ENCODE measurements at regions not wholly inside any gene's neighbourhood (a gene's known extent, or its start where the extent isn't known, plus 50 kb on each side); places are given as distances from the start of the nearest gene placed in this dataset.
"Not testable (repeated sequence)": the region's sequence is repeated elsewhere in the genome, so short reads cannot be mapped to it uniquely, and the experiment has no call there.

- no peak for DNase-seq
- TF ChIP-seq CTCF (IDR thresholded peaks at IDR 0.05; ENCODE audit: partially characterized antibody, unreplicated experiment), result no peak
- peaks cover 2% of the 10 kb centered on the region for H3K27me3 Mint-ChIP-seq (ENCODE audit: unreplicated experiment)
Observed at GRCh38 chr6:14894105-14894504, 351.8 kb upstream of the JARID2 start.

GRCh38 chr6:14896475-14896874 is 349.4 kb upstream of the JARID2 start:
- Mint-ChIP-seq H3K4me3 (ENCODE audit: unreplicated experiment) (no peak overlapping the region), H3K36me3 (ENCODE audit: unreplicated experiment) (peaks cover 12% of the 10 kb centered on the region), H3K4me1 (ENCODE audit: low read depth, unreplicated experiment) (peaks cover 5% of the 10 kb centered on the region), H3K27me3 (ENCODE audit: unreplicated experiment) (peaks cover 2% of the 10 kb centered on the region), H3K27ac (ENCODE audit: unreplicated experiment) (no peak overlapping the region), H3K9me3 (ENCODE audit: unreplicated experiment) (peaks cover 4% of the 10 kb centered on the region)
- DNase-seq, result no peak
- TF ChIP-seq CTCF (IDR thresholded peaks at IDR 0.05; ENCODE audit: partially characterized antibody, unreplicated experiment), result no peak

More at GRCh38 chr6:14894105-14894504, 351.8 kb upstream of the JARID2 start:
- H3K27ac Mint-ChIP-seq (ENCODE audit: unreplicated experiment), result no peak overlapping the region
- peaks cover 4% of the 10 kb centered on the region for H3K9me3 Mint-ChIP-seq (ENCODE audit: unreplicated experiment)
- H3K4me1 Mint-ChIP-seq (ENCODE audit: low read depth, unreplicated experiment), result peaks cover 5% of the 10 kb centered on the region
- H3K36me3 Mint-ChIP-seq (ENCODE audit: unreplicated experiment), result peaks cover 4% of the 10 kb centered on the region
- H3K4me3 Mint-ChIP-seq (ENCODE audit: unreplicated experiment), result no peak overlapping the region

- Mint-ChIP-seq H3K4me3 (ENCODE audit: unreplicated experiment) (no peak overlapping the region), H3K27ac (ENCODE audit: unreplicated experiment) (no peak overlapping the region), H3K9me3 (ENCODE audit: unreplicated experiment) (peaks cover 2% of the 10 kb centered on the region), H3K27me3 (ENCODE audit: unreplicated experiment) (no peaks in the 10 kb centered on the region), H3K4me1 (ENCODE audit: low read depth, unreplicated experiment) (peaks cover under 1% of the 10 kb centered on the region), H3K36me3 (ENCODE audit: unreplicated experiment) (peaks cover 12% of the 10 kb centered on the region)
- DNase-seq, result no peak
- no peak for TF ChIP-seq CTCF (IDR thresholded peaks at IDR 0.05; ENCODE audit: partially characterized antibody, unreplicated experiment)
Observed at GRCh38 chr6:14897831-14898230, 348.0 kb upstream of the JARID2 start.

- not testable (repeated sequence) for DNase-seq; H3K27ac Mint-ChIP-seq (ENCODE audit: unreplicated experiment); H3K9me3 Mint-ChIP-seq (ENCODE audit: unreplicated experiment); H3K36me3 Mint-ChIP-seq (ENCODE audit: unreplicated experiment); H3K4me3 Mint-ChIP-seq (ENCODE audit: unreplicated experiment); H3K27me3 Mint-ChIP-seq (ENCODE audit: unreplicated experiment); H3K4me1 Mint-ChIP-seq (ENCODE audit: low read depth, unreplicated experiment)
Observed at GRCh38 chr6:14899441-14899840, 346.4 kb upstream of the JARID2 start.

- no peaks in the 10 kb centered on the region for H3K9me3 Mint-ChIP-seq (ENCODE audit: unreplicated experiment)
- no peak overlapping the region for H3K27ac Mint-ChIP-seq (ENCODE audit: unreplicated experiment)
- H3K4me3 Mint-ChIP-seq (ENCODE audit: unreplicated experiment), result no peak overlapping the region
- H3K4me1 Mint-ChIP-seq (ENCODE audit: low read depth, unreplicated experiment), result no peaks in the 10 kb centered on the region
- no peak for TF ChIP-seq CTCF (IDR thresholded peaks at IDR 0.05; ENCODE audit: partially characterized antibody, unreplicated experiment)
- no peaks in the 10 kb centered on the region for H3K27me3 Mint-ChIP-seq (ENCODE audit: unreplicated experiment)
- DNase-seq, result no peak
- peaks cover 8% of the 10 kb centered on the region for H3K36me3 Mint-ChIP-seq (ENCODE audit: unreplicated experiment)
Observed at GRCh38 chr6:14900919-14901318, 344.9 kb upstream of the JARID2 start.

Measured in glutamatergic neuron (in vitro differentiated cells).